GM23248 (cell line): ENCODE measurements at regions not wholly inside any gene's neighbourhood (a gene's known extent, or its start where the extent isn't known, plus 50 kb on each side); places are given as distances from the start of the nearest gene placed in this dataset.

ENCODE experiments used
- DNase-seq: peaks from one replicate; pipeline ENCODE4 v3.0.0-alpha.2; 2015
- H2AFZ ChIP-seq: fragments of 200-600 bp; sonication (generic); 2 replicates; pipeline ENCODE4 v1.6.1; 2016; ENCODE audit warnings: antibody characterized with exemption
- H3F3A ChIP-seq: fragments of 200-600 bp; sonication (generic); 2 replicates; pipeline ENCODE4 v1.6.1; 2016; ENCODE audit warnings: mild to moderate bottlenecking, antibody characterized with exemption, mixed run types; ENCODE audit not compliant: insufficient read depth
- H3K27ac ChIP-seq: fragments of 200-600 bp; sonication (generic); 2 replicates; pipeline ENCODE4 v1.5.1; 2016; ENCODE audit warnings: mild to moderate bottlenecking
- H3K27me3 ChIP-seq: fragments of 200-600 bp; sonication (generic); replicated peaks from 2 replicates; pipeline ENCODE4 v1.6.1; 2016; ENCODE audit warnings: mild to moderate bottlenecking; ENCODE audit not compliant: insufficient read depth
- H3K36me3 ChIP-seq: fragments of 200-600 bp; sonication (generic); 2 replicates; pipeline ENCODE4 v1.6.1; 2016; ENCODE audit warnings: low read depth, mild to moderate bottlenecking
- H3K4me1 ChIP-seq: fragments of 200-600 bp; sonication (generic); 2 replicates; pipeline ENCODE4 v1.6.1; 2016; ENCODE audit warnings: mild to moderate bottlenecking; ENCODE audit not compliant: insufficient read depth
- H3K4me2 ChIP-seq: fragments of 200-600 bp; sonication (generic); one replicate; pipeline ENCODE4 v1.6.1; 2016; ENCODE audit warnings: mild to moderate bottlenecking; ENCODE audit not compliant: unreplicated experiment
- H3K4me3 ChIP-seq: fragments of 200-600 bp; sonication (generic); 2 replicates; pipeline ENCODE4 v1.5.1; 2016; ENCODE audit warnings: mild to moderate bottlenecking
- H3K79me2 ChIP-seq: fragments of 200-600 bp; sonication (generic); 2 replicates; pipeline ENCODE4 v1.6.1; 2016; ENCODE audit warnings: mild to moderate bottlenecking; ENCODE audit not compliant: insufficient read depth
- H3K9ac ChIP-seq: fragments of 200-600 bp; sonication (generic); 2 replicates; pipeline ENCODE4 v1.6.1; 2016; ENCODE audit warnings: mild to moderate bottlenecking
- H3K9me2 ChIP-seq: fragments of 200-600 bp; sonication (generic); 2 replicates; pipeline ENCODE4 v1.6.1; 2016; ENCODE audit warnings: mixed run types, mild to moderate bottlenecking, moderate library complexity; ENCODE audit not compliant: insufficient read depth
- H3K9me3 ChIP-seq: fragments of 200-600 bp; sonication (generic); one replicate; pipeline ENCODE4 v1.6.1; 2017; ENCODE audit warnings: low read depth
- H4K20me1 ChIP-seq: fragments of 200-600 bp; sonication (generic); 2 replicates; pipeline ENCODE4 v1.6.0; 2016; ENCODE audit not compliant: insufficient read depth
- EZH2 ChIP-seq: fragments of 200-600 bp; sonication (generic); IDR thresholded peaks from 2 replicates; pipeline ENCODE4 v1.6.1; 2018; ENCODE audit warnings: antibody characterized with exemption, mild to moderate bottlenecking; ENCODE audit not compliant: insufficient read depth, poor library complexity, severe bottlenecking
- EZH2phosphoT487 ChIP-seq: fragments of 200-600 bp; sonication (generic); IDR thresholded peaks from 2 replicates; pipeline ENCODE4 v1.6.1; 2018; ENCODE audit warnings: antibody characterized with exemption, moderate library complexity, mild to moderate bottlenecking, low read depth; ENCODE audit not compliant: insufficient read depth
- WGBS, 2 experiments: methylation state at CpG; one replicate each; pipeline ENCODE4 v1.1.6; 2015 to 2017; ENCODE audit warnings: low lambda C conversion rate in 2 of 2, low coverage in 1 of 2; ENCODE audit errors: missing lambda C conversion rate in 2 of 2; 5-methylcytosine and 5-hydroxymethylcytosine counted together
- in situ Hi-C: fragments of 300-500 bp; cut with MboI; formaldehyde crosslinking; loops from 2 replicates; pipeline ENCODE4 v1.15.0; 2020

- in situ Hi-C loops: no loop called here
- 56 to 68% methylated on average over 14 of the region's 14 CpGs for WGBS, 2 experiments
- no peak overlapping the region for H2AFZ ChIP-seq
These were observed 83.5 kb upstream of the SULF2 start for GRCh38 chr20:47868744-47869143.

GRCh38 chr20:47868236-47868635 is 83.0 kb upstream of the SULF2 start:
- no peaks in the 10 kb centered on the region for H3F3A ChIP-seq
- H3K27ac ChIP-seq: no peak overlapping the region
- no peaks in the 10 kb centered on the region for H3K9me2 ChIP-seq
- in situ Hi-C loops: no loop called here
- WGBS, 2 experiments: 61 to 63% methylated on average over 11 of the region's 11 CpGs
- no peaks in the 10 kb centered on the region for H3K9me3 ChIP-seq
- H3K4me3 ChIP-seq: no peak overlapping the region
- no peaks in the 10 kb centered on the region for H3K79me2 ChIP-seq
- H3K9ac ChIP-seq: no peak overlapping the region
- H3K27me3 ChIP-seq: peaks cover 23% of the 10 kb centered on the region
- no peaks in the 10 kb centered on the region for H4K20me1 ChIP-seq
- no peak overlapping the region for H2AFZ ChIP-seq
- no peak for DNase-seq
- no peak for TF ChIP-seq EZH2phosphoT487
- no peak for TF ChIP-seq EZH2
- no peaks in the 10 kb centered on the region for H3K36me3 ChIP-seq
- no peak overlapping the region for H3K4me2 ChIP-seq
- H3K4me1 ChIP-seq: no peaks in the 10 kb centered on the region

More at GRCh38 chr20:47868744-47869143, 83.5 kb upstream of the SULF2 start:
- Histone ChIP-seq H3K36me3 (no peaks in the 10 kb centered on the region), H3K4me3 (no peak overlapping the region), H3K27me3 (peaks cover 21% of the 10 kb centered on the region), H3K79me2 (no peaks in the 10 kb centered on the region), H3K9me3 (no peaks in the 10 kb centered on the region), H3F3A (no peaks in the 10 kb centered on the region), H3K9ac (no peak overlapping the region), H3K27ac (no peak overlapping the region), H4K20me1 (no peaks in the 10 kb centered on the region), H3K4me2 (no peak overlapping the region), H3K9me2 (no peaks in the 10 kb centered on the region), H3K4me1 (no peaks in the 10 kb centered on the region)
- TF ChIP-seq EZH2 (no peak), EZH2phosphoT487 (no peak)
- no peak for DNase-seq

GRCh38 chr20:47867831-47868230 is 82.5 kb upstream of the SULF2 start:
- H3K4me3 ChIP-seq: no peak overlapping the region
- in situ Hi-C loops: no loop called here
- no peaks in the 10 kb centered on the region for H3K9me3 ChIP-seq
- no peaks in the 10 kb centered on the region for H3K36me3 ChIP-seq
- no peaks in the 10 kb centered on the region for H3F3A ChIP-seq
- 61 to 70% methylated on average over 14 to 15 of the region's 15 CpGs for WGBS, 2 experiments
- no peaks in the 10 kb centered on the region for H3K9me2 ChIP-seq
- no peak overlapping the region for H3K27ac ChIP-seq
- no peak for DNase-seq
- H3K4me1 ChIP-seq: no peaks in the 10 kb centered on the region
- no peak overlapping the region for H3K9ac ChIP-seq
- H4K20me1 ChIP-seq: no peaks in the 10 kb centered on the region
- no peaks in the 10 kb centered on the region for H3K79me2 ChIP-seq
- TF ChIP-seq EZH2phosphoT487 (no peak), EZH2 (no peak)
- no peak overlapping the region for H2AFZ ChIP-seq
- peaks cover 23% of the 10 kb centered on the region for H3K27me3 ChIP-seq
- no peak overlapping the region for H3K4me2 ChIP-seq

- no peaks in the 10 kb centered on the region for H3K4me1 ChIP-seq
- in situ Hi-C loops: no loop called here
- TF ChIP-seq EZH2 (no peak), EZH2phosphoT487 (no peak)
- WGBS, 2 experiments: 61 to 62% methylated on average over 10 of the region's 10 CpGs
- no peak for DNase-seq
- H3K79me2 ChIP-seq: no peaks in the 10 kb centered on the region
- no peaks in the 10 kb centered on the region for H3F3A ChIP-seq
- no peaks in the 10 kb centered on the region for H3K9me2 ChIP-seq
- H3K27me3 ChIP-seq: peaks cover 23% of the 10 kb centered on the region
- no peaks in the 10 kb centered on the region for H3K36me3 ChIP-seq
- no peaks in the 10 kb centered on the region for H4K20me1 ChIP-seq
- no peaks in the 10 kb centered on the region for H3K9me3 ChIP-seq
- no peak overlapping the region for H3K4me3 ChIP-seq
- H2AFZ ChIP-seq: no peak overlapping the region
- H3K27ac ChIP-seq: no peak overlapping the region
- H3K9ac ChIP-seq: no peak overlapping the region
- H3K4me2 ChIP-seq: no peak overlapping the region
These were observed 81.2 kb upstream of the SULF2 start for GRCh38 chr20:47866480-47866879.

- no peaks in the 10 kb centered on the region for H3K4me1 ChIP-seq
- no peaks in the 10 kb centered on the region for H4K20me1 ChIP-seq
- TF ChIP-seq EZH2 (no peak), EZH2phosphoT487 (no peak)
- no peak for DNase-seq
- no peaks in the 10 kb centered on the region for H3K9me3 ChIP-seq
- H2AFZ ChIP-seq: no peak overlapping the region
- 5 to 8% methylated on average over 9 of the region's 9 CpGs for WGBS, 2 experiments
- no peak overlapping the region for H3K27ac ChIP-seq
- no peak overlapping the region for H3K9ac ChIP-seq
- H3K4me2 ChIP-seq: no peak overlapping the region
- H3K27me3 ChIP-seq: peaks cover 23% of the 10 kb centered on the region
- H3K9me2 ChIP-seq: no peaks in the 10 kb centered on the region
- H3K36me3 ChIP-seq: no peaks in the 10 kb centered on the region
- no peak overlapping the region for H3K4me3 ChIP-seq
- in situ Hi-C loops: no loop called here
- no peaks in the 10 kb centered on the region for H3F3A ChIP-seq
- H3K79me2 ChIP-seq: no peaks in the 10 kb centered on the region
These were observed 80.6 kb upstream of the SULF2 start for GRCh38 chr20:47865912-47866311.
